Neural cell (in vitro differentiated cells): ENCODE measurements at regions not wholly inside any gene's neighbourhood (a gene's known extent, or its start where the extent isn't known, plus 50 kb on each side); places are given as distances from the start of the nearest gene placed in this dataset.

Experiments used
- CTCF ChIP-seq: fragments of 450-650 bp; IDR thresholded peaks from 2 replicates; pipeline ENCODE4 v1.5.1; 2014; ENCODE audit warnings: antibody characterized with exemption, mild to moderate bottlenecking, moderate library complexity; ENCODE audit not compliant: poor library complexity, severe bottlenecking
- EP300 ChIP-seq: fragments of 450-650 bp; conservative IDR thresholded peaks from 2 replicates; pipeline ENCODE4 v1.6.1; 2014; ENCODE audit warnings: antibody characterized with exemption, mild to moderate bottlenecking, moderate library complexity; ENCODE audit not compliant: poor library complexity, severe bottlenecking
- EZH2 ChIP-seq: fragments of 200-600, 300-800 bp; shearing (Covaris generic), sonication (generic); IDR thresholded peaks from 2 replicates; pipeline ENCODE4 v1.6.1; 2014; ENCODE audit warnings: antibody characterized with exemption, low read length, borderline replicate concordance, mild to moderate bottlenecking; ENCODE audit not compliant: insufficient read depth, poor library complexity, severe bottlenecking
- MXI1 ChIP-seq: fragments of 450-650 bp; conservative IDR thresholded peaks from 2 replicates; pipeline ENCODE4 v1.6.1; 2014; ENCODE audit warnings: antibody characterized with exemption, mild to moderate bottlenecking; ENCODE audit not compliant: poor library complexity, severe bottlenecking
- RAD21 ChIP-seq: fragments of 450-650 bp; conservative IDR thresholded peaks from 2 replicates; pipeline ENCODE4 v1.6.1; 2014; ENCODE audit warnings: antibody characterized with exemption, mild to moderate bottlenecking, moderate library complexity
- REST ChIP-seq: IDR thresholded peaks from 2 replicates; pipeline ENCODE4 v1.6.1; 2012; ENCODE audit warnings: borderline replicate concordance

- no peak for TF ChIP-seq CTCF
- no peak for TF ChIP-seq EP300
- TF ChIP-seq EZH2: no peak
- no peak for TF ChIP-seq MXI1
- TF ChIP-seq REST: no peak
- TF ChIP-seq RAD21: no peak
These were observed 74.8 kb upstream of the P2RY1 start for GRCh38 chr3:152760024-152760563.
